B cell (primary cell): ENCODE measurements at regions not wholly inside any gene's neighbourhood (a gene's known extent, or its start where the extent isn't known, plus 50 kb on each side); places are given as distances from the start of the nearest gene placed in this dataset.

Source experiments
- ATAC-seq: fragments of 200-7000 bp; cut with Tn5 transposase; one replicate; pipeline ENCODE4 v1.10.0; 2021; ENCODE audit warnings: low read depth, mild to moderate bottlenecking, moderate number of reproducible peaks, moderate library complexity
- CTCF ChIA-PET: fragments of 350-600 bp; sonication (Branson Sonifier 250); formaldehyde crosslinking; loops from one replicate; lab custom pipeline; 2021; ENCODE audit warnings: antibody characterized with exemption, inconsistent platforms; lab: Charles Lee
- POLR2A ChIA-PET: fragments of 350-600 bp; sonication (Branson Sonifier 250); formaldehyde crosslinking; loops from one replicate; lab custom pipeline; 2021; ENCODE audit warnings: antibody characterized with exemption; lab: Charles Lee
- DNase-seq: peaks from one replicate; pipeline ENCODE4 v3.0.0; 2013
- H2AFZ ChIP-seq: 2 replicates; pipeline ENCODE4 v1.6.1; 2012; ENCODE audit warnings: mild to moderate bottlenecking, low read depth, low read length; ENCODE audit not compliant: insufficient read depth, poor library complexity, severe bottlenecking
- H3K27ac ChIP-seq, 2 donors: 1 replicate in 1 of 2; 2 replicates in 1 of 2; pipeline ENCODE4 v1.5.1; 2012 to 2013; ENCODE audit warnings: low read length in 2 of 2, mild to moderate bottlenecking in 2 of 2, moderate library complexity in 1 of 2
- H3K27me3 ChIP-seq, 4 experiments: fragments of 200-600 bp in 1 of 4; sonication (generic) in 1 of 4; replicated peaks in 1 of 4; 1 replicate in 2 of 4; 2 replicates in 2 of 4; pipeline versions ENCODE4 v1.6.1 to v1.7.0; 2013 to 2016; ENCODE audit warnings: low read length in 3 of 4, mild to moderate bottlenecking in 2 of 4, mixed read lengths in 1 of 4, moderate library complexity in 1 of 4; ENCODE audit not compliant: insufficient read depth in 4 of 4, control insufficient read depth in 3 of 4; ENCODE audit errors: control extremely low read depth in 1 of 4
- H3K36me3 ChIP-seq, 2 experiments: replicated peaks in 1 of 2; 1 replicate in 1 of 2; 2 replicates in 1 of 2; pipeline versions ENCODE4 v1.6.1 to v1.7.1; 2013; ENCODE audit warnings: low read length in 1 of 2; ENCODE audit not compliant: insufficient read depth in 2 of 2, control insufficient read depth in 1 of 2; ENCODE audit errors: control extremely low read depth in 1 of 2, extremely low read depth in 1 of 2
- H3K4me1 ChIP-seq, 2 donors: fragments of 200-600 bp in 1 of 2; sonication (generic) in 1 of 2; 1 replicate in 1 of 2; 2 replicates in 1 of 2; pipeline versions ENCODE4 v1.5.1 to v1.6.1; 2013 to 2017; ENCODE audit warnings: low read length in 2 of 2; ENCODE audit not compliant: control insufficient read depth in 2 of 2, insufficient read depth in 2 of 2
- H3K4me2 ChIP-seq: replicated peaks from 2 replicates; pipeline ENCODE3; 2012; ENCODE audit warnings: mild to moderate bottlenecking, low read depth, low read length; ENCODE audit not compliant: poor library complexity, severe bottlenecking
- H3K4me3 ChIP-seq, 5 experiments: fragments of 200-600 bp in 1 of 5; sonication (generic) in 1 of 5; 1 replicate in 3 of 5; 2 replicates in 2 of 5; pipeline versions ENCODE4 v1.5.1 to v1.7.0; 2011 to 2016; ENCODE audit warnings: low read length in 4 of 5, mild to moderate bottlenecking in 4 of 5, low read depth in 2 of 5, control low read depth in 1 of 5, moderate library complexity in 1 of 5; ENCODE audit not compliant: insufficient read depth in 1 of 5; ENCODE audit errors: control extremely low read depth in 1 of 5, extremely low read depth in 1 of 5
- H3K79me2 ChIP-seq: fragments of 200-600 bp; sonication (generic); one replicate; pipeline ENCODE4 v1.6.0; 2016; ENCODE audit warnings: low read length; ENCODE audit not compliant: control insufficient read depth, insufficient read depth
- H3K9ac ChIP-seq: fragments of 200-600 bp; sonication (generic); 2 replicates; pipeline ENCODE4 v1.6.1; 2017; ENCODE audit warnings: mild to moderate bottlenecking, low read length, moderate library complexity
- H3K9me3 ChIP-seq, 3 donors: one replicate each; pipeline versions ENCODE4 v1.6.1 to v1.7.1; 2013; ENCODE audit warnings: low read length in 2 of 3; ENCODE audit not compliant: control insufficient read depth in 2 of 3, insufficient read depth in 1 of 3; ENCODE audit errors: control extremely low read depth in 1 of 3
- H4K20me1 ChIP-seq: 2 replicates; pipeline ENCODE4 v1.6.0; 2012; ENCODE audit warnings: mild to moderate bottlenecking, low read length; ENCODE audit not compliant: insufficient read depth, control insufficient read depth, poor library complexity, severe bottlenecking
- H3K27ac Mint-ChIP-seq: one replicate; pipeline ENCODE4 v1.8.0; 2021; ENCODE audit warnings: mixed read lengths
- H3K27me3 Mint-ChIP-seq: one replicate; pipeline ENCODE4 v1.8.0; 2021; ENCODE audit warnings: mixed read lengths
- H3K4me1 Mint-ChIP-seq: one replicate; pipeline ENCODE4 v1.8.0; 2021; ENCODE audit warnings: mixed read lengths
- H3K4me3 Mint-ChIP-seq: one replicate; pipeline ENCODE4 v1.8.0; 2021; ENCODE audit warnings: mixed read lengths
- H3K9me3 Mint-ChIP-seq: one replicate; pipeline ENCODE4 v1.8.0; 2022; ENCODE audit warnings: mixed read lengths; ENCODE audit not compliant: insufficient read depth
- EZH2 ChIP-seq: IDR thresholded peaks from 2 replicates; pipeline ENCODE4 v1.6.1; 2012; ENCODE audit warnings: borderline replicate concordance, low read depth, mild to moderate bottlenecking, moderate library complexity, low read length; ENCODE audit not compliant: insufficient read depth, poor library complexity, severe bottlenecking
- WGBS: methylation state at CpG from one replicate; pipeline ENCODE4 v1.1.5; 2013; ENCODE audit warnings: missing lambda C conversion rate; ENCODE audit not compliant: insufficient coverage; 5-methylcytosine and 5-hydroxymethylcytosine counted together
- intact Hi-C: fragments of 100-400 bp; cut with micrococcal nuclease; formaldehyde crosslinking; loops from one replicate; pipeline ENCODE4 v1.10.0; 2022
- TF ChIP-seq, protein P1 (sequence below): fragments of 200-600 bp; IDR thresholded peaks from one replicate; pipeline ENCODE4 v1.8.0; 2022; ENCODE audit warnings: antibody characterized with exemption, mild to moderate bottlenecking

DNA sequence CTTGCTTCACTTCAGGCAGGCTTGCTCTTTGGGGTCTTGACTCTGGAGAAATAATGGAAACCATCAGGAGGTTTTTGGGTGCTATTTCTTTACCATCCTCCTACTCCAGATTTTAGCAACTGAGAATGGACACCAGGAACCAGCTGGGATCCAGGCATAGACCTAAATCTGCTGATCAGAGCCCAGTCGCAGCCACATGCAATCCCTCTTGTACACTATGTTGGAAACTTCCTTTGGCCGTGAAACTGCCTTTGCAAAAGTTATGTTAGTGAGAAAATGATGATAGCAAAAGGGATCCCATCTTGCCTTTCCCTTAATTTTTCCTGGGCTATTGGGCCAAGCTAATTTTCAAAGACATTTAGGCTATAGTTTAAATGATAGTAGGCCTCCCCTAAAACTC, 158.8 kb upstream of the ARL4C start:
- Histone ChIP-seq H3K4me2 (no peak overlapping the region), H3K27me3 (no peaks in the 10 kb centered on the region), H3K9ac (no peak overlapping the region), H3K79me2 (no peaks in the 10 kb centered on the region), H3K36me3 (no peaks in the 10 kb centered on the region), H3K4me1 (no peaks in the 10 kb centered on the region), H3K9me3 (no peaks in the 10 kb centered on the region), H3K4me3 (no peak overlapping the region), H3K27ac (no peak overlapping the region), H2AFZ (no peak overlapping the region), H4K20me1 (no peaks in the 10 kb centered on the region)
- H3K27me3 Mint-ChIP-seq, result peaks cover 21% of the 10 kb centered on the region
- intact Hi-C loops, result no loop called here
- DNase-seq, result no peak
- H3K4me3 Mint-ChIP-seq, result no peak overlapping the region
- no peak overlapping the region for H3K27ac Mint-ChIP-seq
- ATAC-seq, result no peak
- 100% methylated on average over 2 of the region's 2 CpGs for WGBS
- no peaks in the 10 kb centered on the region for H3K4me1 Mint-ChIP-seq
- ChIA-PET POLR2A (no interaction called here), CTCF (no interaction called here)
- H3K9me3 Mint-ChIP-seq, result peaks cover 2% of the 10 kb centered on the region
- TF ChIP-seq, protein P1, sequence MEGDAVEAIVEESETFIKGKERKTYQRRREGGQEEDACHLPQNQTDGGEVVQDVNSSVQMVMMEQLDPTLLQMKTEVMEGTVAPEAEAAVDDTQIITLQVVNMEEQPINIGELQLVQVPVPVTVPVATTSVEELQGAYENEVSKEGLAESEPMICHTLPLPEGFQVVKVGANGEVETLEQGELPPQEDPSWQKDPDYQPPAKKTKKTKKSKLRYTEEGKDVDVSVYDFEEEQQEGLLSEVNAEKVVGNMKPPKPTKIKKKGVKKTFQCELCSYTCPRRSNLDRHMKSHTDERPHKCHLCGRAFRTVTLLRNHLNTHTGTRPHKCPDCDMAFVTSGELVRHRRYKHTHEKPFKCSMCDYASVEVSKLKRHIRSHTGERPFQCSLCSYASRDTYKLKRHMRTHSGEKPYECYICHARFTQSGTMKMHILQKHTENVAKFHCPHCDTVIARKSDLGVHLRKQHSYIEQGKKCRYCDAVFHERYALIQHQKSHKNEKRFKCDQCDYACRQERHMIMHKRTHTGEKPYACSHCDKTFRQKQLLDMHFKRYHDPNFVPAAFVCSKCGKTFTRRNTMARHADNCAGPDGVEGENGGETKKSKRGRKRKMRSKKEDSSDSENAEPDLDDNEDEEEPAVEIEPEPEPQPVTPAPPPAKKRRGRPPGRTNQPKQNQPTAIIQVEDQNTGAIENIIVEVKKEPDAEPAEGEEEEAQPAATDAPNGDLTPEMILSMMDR, result no peak
- no peak for TF ChIP-seq EZH2

DNA sequence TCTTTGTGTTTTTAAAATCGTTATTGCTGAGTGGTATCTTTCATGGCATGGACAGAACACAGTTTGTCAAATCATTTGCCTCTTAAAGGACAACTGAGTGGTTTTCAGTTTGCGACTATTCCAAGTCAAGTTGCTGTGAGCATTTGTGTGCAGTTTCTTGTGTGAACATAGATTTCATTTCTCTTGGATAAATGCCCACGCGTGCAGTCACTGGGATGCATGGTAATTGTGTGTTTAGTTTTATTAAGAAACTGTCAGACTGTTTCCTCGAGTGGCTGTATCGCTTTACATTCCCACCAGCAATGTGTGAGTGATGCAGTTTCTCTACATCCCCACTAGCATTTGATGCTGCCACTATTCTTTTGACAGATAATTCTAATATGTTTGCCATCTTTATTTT, 154.0 kb upstream of the ARL4C start:
- Mint-ChIP-seq H3K27me3 (peaks cover 18% of the 10 kb centered on the region), H3K9me3 (no peaks in the 10 kb centered on the region), H3K27ac (no peak overlapping the region), H3K4me3 (no peak overlapping the region), H3K4me1 (no peaks in the 10 kb centered on the region)
- Histone ChIP-seq H3K4me3 (no peak overlapping the region), H3K9ac (no peak overlapping the region), H3K27ac (no peak overlapping the region), H2AFZ (no peak overlapping the region), H3K79me2 (no peaks in the 10 kb centered on the region), H4K20me1 (no peaks in the 10 kb centered on the region), H3K27me3 (no peaks in the 10 kb centered on the region), H3K9me3 (no peaks in the 10 kb centered on the region), H3K36me3 (no peaks in the 10 kb centered on the region), H3K4me1 (no peaks in the 10 kb centered on the region), H3K4me2 (no peak overlapping the region)
- ChIA-PET CTCF (no interaction called here), POLR2A (no interaction called here)
- no peak for DNase-seq
- 90% methylated on average over 2 of the region's 6 CpGs for WGBS
- no peak for ATAC-seq
- TF ChIP-seq, protein P1, result no peak
- no peak for TF ChIP-seq EZH2
- intact Hi-C loops, result no loop called here
